ENCODE measurements at regions not wholly inside any gene's neighbourhood (a gene's known extent, or its start where the extent isn't known, plus 50 kb on each side); places are given as distances from the start of the nearest gene placed in this dataset.

DNA sequence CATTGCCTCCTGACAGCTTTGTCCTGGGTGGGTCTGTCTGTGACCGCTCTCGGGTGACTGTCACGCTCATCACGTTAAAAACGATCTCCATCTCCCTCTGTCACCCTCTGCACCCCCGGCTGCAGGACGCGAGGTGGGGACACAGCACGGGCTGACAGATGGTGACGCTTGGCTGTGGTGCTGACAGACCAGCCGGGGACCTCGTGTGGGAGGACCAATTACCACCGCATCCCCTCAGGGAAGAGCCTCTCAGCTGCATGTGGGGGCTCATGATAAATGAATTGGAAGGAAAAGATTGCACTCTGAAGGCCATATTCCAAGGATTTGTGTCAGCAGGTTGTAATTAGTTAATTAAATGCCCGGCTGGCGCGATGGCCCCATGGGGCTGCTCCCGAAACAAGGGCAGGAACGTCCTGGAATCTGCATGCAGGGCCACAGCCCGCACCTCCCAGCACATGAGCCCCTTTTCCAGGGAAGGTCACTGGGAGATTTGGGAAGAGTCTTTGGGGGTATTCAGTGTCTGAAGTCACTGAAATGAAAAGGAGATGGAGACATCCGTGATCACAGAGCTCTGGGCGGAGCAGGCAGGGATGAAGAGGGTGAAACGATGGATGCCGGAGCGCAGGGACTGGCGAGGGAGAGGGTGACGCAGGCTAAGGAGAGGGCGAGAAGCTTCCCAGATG lies 87.1 kb downstream of the ERMARD start:
- no peaks in the 10 kb centered on the region for H3K27me3 ChIP-seq (replicated peaks; ENCODE audit: insufficient read depth, low read depth, low read length, poor library complexity)
- intact Hi-C loops (cut with micrococcal nuclease; ENCODE audit: unreplicated experiment): no loop called here

DNA sequence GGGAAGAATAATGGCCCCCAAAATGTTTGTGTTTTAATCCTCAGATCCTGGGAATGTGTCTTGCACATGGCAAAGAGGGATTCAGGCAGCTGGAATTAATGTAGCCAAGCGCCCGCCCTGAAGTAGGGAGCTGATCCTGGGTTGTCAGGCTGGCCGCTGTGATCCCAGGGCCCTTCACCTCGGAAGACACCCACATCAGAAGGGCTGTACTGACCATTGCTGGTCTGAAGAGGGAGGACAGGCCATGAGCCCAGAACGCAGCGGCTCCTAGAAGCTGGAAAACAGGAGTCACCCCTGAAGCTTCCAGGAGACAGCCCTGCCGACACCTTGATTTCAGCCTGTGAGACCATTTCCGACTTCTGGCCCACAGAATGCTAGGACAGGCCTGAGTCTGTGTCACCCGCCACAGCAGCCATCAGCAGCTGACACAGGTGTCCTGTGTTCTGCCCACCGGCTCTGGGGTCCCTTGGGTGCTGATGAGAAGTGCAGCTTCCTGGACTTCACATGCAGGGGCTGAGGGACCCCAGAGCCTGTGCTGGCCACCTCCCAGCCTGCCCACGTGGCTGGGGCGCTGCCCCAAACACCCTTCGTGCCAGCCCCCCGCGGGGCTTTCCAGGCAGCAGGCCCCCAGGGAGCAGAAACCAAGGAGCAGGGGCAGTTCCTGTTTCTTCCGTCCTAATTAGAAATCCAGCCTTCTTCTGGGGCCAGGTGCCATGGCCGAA lies 86.3 kb downstream of the ERMARD start:
- BruUV-seq (replicated peaks): no TSS peak
- H3K36me3 ChIP-seq (ENCODE audit: insufficient read depth, low read length, poor library complexity, severe bottlenecking): no peaks in the 10 kb centered on the region
- TF ChIP-seq EZH2 (IDR thresholded peaks at IDR 0.05; ENCODE audit: borderline replicate concordance, low read depth, low read length, poor library complexity, severe bottlenecking): no peak
- TF ChIP-seq, protein P1, sequence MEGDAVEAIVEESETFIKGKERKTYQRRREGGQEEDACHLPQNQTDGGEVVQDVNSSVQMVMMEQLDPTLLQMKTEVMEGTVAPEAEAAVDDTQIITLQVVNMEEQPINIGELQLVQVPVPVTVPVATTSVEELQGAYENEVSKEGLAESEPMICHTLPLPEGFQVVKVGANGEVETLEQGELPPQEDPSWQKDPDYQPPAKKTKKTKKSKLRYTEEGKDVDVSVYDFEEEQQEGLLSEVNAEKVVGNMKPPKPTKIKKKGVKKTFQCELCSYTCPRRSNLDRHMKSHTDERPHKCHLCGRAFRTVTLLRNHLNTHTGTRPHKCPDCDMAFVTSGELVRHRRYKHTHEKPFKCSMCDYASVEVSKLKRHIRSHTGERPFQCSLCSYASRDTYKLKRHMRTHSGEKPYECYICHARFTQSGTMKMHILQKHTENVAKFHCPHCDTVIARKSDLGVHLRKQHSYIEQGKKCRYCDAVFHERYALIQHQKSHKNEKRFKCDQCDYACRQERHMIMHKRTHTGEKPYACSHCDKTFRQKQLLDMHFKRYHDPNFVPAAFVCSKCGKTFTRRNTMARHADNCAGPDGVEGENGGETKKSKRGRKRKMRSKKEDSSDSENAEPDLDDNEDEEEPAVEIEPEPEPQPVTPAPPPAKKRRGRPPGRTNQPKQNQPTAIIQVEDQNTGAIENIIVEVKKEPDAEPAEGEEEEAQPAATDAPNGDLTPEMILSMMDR (conservative IDR thresholded peaks at IDR 0.05; ENCODE audit: low read depth, low read length): no peak
- no peak overlapping the region for H3K4me3 ChIP-seq (ENCODE audit: low read depth, low read length, poor library complexity, severe bottlenecking)
- no peak for DNase-seq (ENCODE audit: low spot score)
- ChIA-PET CTCF (no interaction called here), POLR2A (ENCODE audit: low non-redundant PET) (no interaction called here)
- H3K9me3 ChIP-seq (ENCODE audit: low read depth, low read length, poor library complexity, severe bottlenecking): no peaks in the 10 kb centered on the region
- no peak overlapping the region for H3K27ac ChIP-seq (ENCODE audit: low read depth, low read length, poor library complexity, severe bottlenecking)
- intact Hi-C loops (cut with micrococcal nuclease; ENCODE audit: unreplicated experiment): no loop called here
- H3K27me3 ChIP-seq (replicated peaks; ENCODE audit: insufficient read depth, low read depth, low read length, poor library complexity): no peaks in the 10 kb centered on the region
- peaks cover 13% of the 10 kb centered on the region for H3K4me1 ChIP-seq (ENCODE audit: insufficient read depth, low read length, poor library complexity, severe bottlenecking)

More for the DNA sequence above, 87.1 kb downstream of the ERMARD start:
- Histone ChIP-seq H3K36me3 (ENCODE audit: insufficient read depth, low read length, poor library complexity, severe bottlenecking) (no peaks in the 10 kb centered on the region), H3K4me3 (ENCODE audit: low read depth, low read length, poor library complexity, severe bottlenecking) (no peak overlapping the region), H3K4me1 (ENCODE audit: insufficient read depth, low read length, poor library complexity, severe bottlenecking) (peaks cover 5% of the 10 kb centered on the region), H3K27ac (ENCODE audit: low read depth, low read length, poor library complexity, severe bottlenecking) (no peak overlapping the region), H3K9me3 (ENCODE audit: low read depth, low read length, poor library complexity, severe bottlenecking) (no peaks in the 10 kb centered on the region)
- no peak for TF ChIP-seq EZH2 (IDR thresholded peaks at IDR 0.05; ENCODE audit: borderline replicate concordance, low read depth, low read length, poor library complexity, severe bottlenecking)
- TF ChIP-seq, protein P1 (conservative IDR thresholded peaks at IDR 0.05; ENCODE audit: low read depth, low read length): no peak
- no TSS peak for BruUV-seq (replicated peaks)
- ChIA-PET POLR2A (ENCODE audit: low non-redundant PET) (no interaction called here), CTCF (no interaction called here)
- DNase-seq (ENCODE audit: low spot score): no peak

DNA sequence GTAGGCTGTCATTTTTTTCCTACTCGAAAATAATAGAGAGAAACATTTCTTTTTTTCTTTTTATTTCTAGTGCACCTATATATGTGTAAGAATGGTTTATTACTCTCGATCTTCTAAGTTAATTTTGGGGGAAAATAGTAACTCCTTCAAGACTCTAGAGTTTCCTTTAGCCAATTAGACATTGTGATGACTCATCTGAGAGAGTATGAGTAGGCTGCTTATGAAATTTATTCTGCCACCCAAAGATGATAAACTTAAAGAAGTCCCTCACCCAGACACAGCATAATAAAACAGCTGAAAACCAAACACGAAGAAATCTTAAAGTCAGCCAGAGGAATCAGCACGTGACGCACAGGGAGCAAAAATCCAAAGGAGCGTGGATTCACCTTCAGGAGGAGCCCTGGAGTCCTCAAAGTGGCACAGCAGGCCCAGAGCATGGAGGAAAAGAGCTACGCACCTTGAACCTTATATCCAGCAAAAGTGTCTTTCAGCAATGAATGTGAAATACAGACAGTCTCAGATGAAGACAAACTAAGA lies 81.9 kb downstream of the ERMARD start:
- BruUV-seq (replicated peaks): no TSS peak
- Histone ChIP-seq H3K9me3 (ENCODE audit: low read depth, low read length, poor library complexity, severe bottlenecking) (no peaks in the 10 kb centered on the region), H3K27ac (ENCODE audit: low read depth, low read length, poor library complexity, severe bottlenecking) (peak overlapping the region; percentile 83), H3K27me3 (replicated peaks; ENCODE audit: insufficient read depth, low read depth, low read length, poor library complexity) (no peaks in the 10 kb centered on the region), H3K36me3 (ENCODE audit: insufficient read depth, low read length, poor library complexity, severe bottlenecking) (no peaks in the 10 kb centered on the region), H3K4me3 (ENCODE audit: low read depth, low read length, poor library complexity, severe bottlenecking) (no peak overlapping the region), H3K4me1 (ENCODE audit: insufficient read depth, low read length, poor library complexity, severe bottlenecking) (peaks cover 23% of the 10 kb centered on the region)
- ChIA-PET CTCF (interaction anchor here (3.2 kb wide), 1 partner anchor 684 kb away, joined by 14 read pairs; no protein-coding TSS in a partner anchor), POLR2A (ENCODE audit: low non-redundant PET) (no interaction called here)
- peak; percentile 76 for DNase-seq (ENCODE audit: low spot score)
- intact Hi-C loops (cut with micrococcal nuclease; ENCODE audit: unreplicated experiment): loop anchor here (1.0 to 5.0 kb wide), 4 partner anchors 18 to 699 kb away; partner anchors contain the start of gene FAM120B
- no peak for TF ChIP-seq EZH2 (IDR thresholded peaks at IDR 0.05; ENCODE audit: borderline replicate concordance, low read depth, low read length, poor library complexity, severe bottlenecking)
- TF ChIP-seq, protein P1 (conservative IDR thresholded peaks at IDR 0.05; ENCODE audit: low read depth, low read length): peak; percentile 34; the same call in 1 of the 2 replicates
